DMS53 (cell line): ENCODE measurements at regions not wholly inside any gene's neighbourhood (a gene's known extent, or its start where the extent isn't known, plus 50 kb on each side); places are given as distances from the start of the nearest gene placed in this dataset.

Experiments used
- DNase-seq: peaks from one replicate; lab custom pipeline; 2025; lab: John Stamatoyannopoulos, UW

DNA sequence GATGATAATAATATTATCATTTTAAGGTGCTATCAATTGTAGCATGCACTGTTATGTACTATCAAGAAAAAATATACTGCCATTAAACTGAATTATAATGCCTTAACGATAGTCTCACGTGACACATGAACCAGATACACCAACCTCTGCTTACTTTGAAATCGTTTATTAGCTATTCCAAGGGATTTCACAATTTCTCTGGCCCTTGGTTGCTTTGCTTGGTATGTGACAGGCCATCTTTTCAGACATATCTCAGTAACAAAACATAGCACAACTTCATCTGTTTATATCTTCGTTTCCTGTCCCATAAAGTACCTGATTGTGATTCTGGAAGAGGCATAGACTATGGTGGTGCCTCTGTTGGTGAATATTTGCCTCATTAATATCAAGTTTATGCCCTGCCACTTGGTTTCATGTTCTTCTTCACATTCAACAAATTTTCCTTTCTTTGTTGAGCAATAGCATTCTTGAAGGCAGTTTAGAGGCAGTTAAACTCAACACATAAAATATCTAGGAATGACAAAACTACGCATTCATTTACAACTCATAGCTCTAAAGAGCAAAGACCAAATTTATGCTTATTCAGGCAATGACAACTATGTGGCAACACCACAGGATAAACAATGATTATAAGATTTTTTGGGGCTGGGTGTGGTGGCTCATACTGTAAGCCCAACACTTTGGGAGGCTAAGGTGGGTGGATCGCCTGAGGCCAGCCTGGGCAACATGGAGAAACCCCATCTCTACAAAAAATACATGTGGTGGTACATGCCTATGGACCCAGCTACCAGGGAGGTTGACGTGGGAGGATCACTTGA is 84.3 kb downstream of the MCFD2 start:
- DNase-seq: no peak

DNA sequence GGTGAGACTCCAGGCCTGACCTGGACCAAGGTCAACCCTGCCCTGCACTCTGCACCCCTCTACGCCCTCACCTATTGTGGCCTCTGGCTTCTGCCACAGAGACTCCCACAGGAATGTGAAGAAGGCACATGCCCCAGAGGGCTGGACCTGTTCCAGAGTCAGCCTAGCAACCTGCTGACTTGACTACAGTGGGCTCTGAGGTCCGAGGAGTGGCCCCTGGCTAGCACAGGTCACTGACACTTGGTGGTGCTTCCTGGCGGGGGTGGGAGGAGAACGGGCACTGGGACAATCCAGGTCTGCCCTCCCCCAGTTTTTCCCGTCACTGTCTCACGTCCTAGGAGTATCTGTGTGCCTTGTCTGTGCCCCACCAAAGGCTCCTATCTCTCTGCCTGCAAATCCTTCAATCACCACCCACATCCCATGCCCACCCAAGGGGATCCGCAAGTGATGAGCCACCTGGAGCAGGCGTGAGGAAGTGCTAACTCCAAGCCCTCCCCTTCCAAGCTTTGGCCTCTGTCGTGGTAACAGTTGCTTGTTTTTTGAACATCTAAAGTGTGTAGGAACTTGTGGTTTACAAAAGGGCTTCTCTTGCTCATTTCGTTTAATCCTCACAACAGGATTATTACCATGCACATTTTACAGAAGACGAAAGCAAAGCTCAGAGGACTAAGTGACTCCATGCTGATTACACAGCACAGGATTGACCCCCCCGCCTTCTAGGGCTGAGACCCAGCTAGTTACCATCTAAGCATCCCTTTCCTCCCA is 86.2 kb downstream of the MCFD2 start:
- DNase-seq: no peak

DNA sequence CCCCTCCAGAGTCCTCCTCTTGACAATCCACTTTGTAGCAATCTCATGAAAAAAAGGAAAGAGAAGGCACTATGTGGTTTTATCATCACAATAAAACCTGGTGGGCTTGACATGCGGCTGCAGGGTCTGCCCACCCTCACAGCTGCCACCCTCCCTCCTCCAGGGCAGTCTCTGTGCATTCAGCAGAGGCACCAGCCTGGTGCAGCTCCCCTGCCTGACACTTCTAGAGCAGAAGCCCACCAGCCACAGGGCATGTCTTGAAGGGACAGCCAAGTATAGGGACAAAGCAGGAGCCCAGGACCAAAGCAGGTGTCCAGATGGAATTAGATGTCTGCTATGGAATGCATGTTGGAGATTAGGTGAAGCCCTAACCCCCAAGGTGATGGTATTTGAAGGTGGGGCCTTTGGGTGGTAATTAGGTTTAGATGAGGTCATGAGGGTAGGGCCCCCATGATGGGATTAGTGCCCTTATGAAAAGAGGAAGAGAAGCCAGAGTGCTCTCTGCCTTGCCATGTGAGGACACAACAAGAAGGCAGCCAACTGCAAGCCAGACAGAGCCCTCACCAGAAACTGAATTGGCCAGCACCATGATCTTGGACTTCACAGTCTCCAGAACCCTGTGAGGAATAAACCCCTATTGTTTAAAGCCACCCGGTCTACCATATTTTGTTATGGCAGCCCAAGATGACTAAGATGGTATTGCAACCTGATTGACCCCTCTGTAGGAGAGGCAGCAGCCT is 86.9 kb downstream of the MCFD2 start:
- no peak for DNase-seq

DNA sequence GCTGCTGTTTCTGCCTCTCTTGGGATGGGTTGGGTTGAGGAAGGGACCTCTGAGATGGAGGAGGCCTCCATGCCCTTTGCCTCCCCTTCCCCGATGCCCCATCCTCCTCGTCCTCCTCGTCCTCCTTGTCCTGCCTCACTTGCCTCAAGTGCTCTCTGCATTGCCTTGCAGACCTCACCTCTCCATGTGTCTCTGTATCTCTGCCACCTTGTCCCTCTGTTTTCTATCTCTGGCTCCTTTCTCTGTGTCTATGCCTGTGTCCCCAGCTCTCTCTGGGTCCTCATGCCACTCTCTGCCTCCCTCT is 87.5 kb downstream of the MCFD2 start:
- no peak for DNase-seq

DNA sequence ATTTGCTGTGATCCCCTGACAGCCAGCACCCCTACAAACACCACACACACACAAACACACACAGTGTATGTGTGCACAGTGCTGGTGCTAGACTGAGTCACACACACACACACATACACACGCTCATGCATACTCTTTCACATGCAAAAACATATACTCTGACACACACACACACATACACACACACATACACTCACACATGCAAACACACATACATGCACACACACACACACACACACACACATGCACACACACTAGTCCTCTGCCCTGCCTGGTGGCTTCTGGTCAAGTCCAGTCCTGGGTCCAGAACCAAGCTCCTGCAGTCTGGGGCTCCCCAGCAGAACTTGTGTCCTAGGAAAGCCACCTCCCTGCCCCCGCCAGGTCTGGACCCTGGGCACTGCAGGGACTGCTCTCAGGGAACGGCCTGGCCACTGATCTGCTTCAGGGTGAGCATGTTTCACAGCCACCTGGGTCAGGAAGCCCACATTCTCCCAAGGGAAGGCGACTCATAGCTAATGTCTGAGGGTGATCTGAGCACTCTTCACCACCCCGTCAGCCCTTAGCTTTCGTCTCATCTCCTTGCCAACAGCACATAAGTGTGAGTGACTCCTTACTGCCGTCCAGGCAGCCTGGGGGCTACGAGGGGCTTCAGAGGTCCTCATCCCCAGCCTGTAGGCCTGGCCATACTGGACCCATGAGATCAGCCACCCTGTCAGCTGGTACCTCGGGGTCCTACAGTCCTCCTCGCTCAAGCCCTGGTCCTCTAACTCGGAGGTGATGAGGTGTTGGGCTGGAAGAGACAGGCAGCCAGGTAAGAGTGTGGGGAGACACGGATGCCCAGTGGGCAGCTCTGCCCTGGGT is 88.1 kb downstream of the MCFD2 start:
- no peak for DNase-seq

DNA sequence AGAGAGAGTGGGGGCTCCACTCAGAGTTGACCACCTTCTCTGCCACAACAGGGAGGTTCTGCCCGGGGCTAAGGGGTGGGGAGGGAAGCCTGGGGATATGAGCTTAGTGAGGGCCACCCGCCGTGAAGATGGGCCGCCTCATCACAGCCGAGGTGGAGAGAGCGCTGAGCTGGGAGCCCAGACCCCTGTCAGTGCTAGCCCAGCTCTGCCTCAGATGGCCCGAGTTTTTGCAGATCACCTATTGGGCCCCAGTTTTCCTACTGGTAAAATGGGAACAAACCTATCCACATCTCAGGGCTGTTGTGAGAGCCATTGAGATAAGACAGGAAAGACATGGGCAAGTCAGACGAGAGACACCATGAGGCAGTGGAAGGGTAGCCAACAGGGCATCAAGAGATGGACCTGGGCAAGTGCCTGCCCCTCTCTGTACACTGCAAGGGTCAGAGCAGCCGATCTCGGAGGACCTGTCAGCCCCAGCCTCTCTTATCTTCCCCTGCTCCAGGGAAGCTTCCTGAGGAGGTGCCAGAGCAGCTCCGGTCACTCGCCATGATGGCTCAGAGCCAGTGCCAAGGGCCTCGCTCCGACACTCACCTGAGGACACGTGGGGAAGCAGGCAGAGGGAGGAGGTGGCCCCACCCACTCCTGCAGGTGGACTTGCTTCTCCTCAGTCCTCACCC is 88.9 kb downstream of the MCFD2 start:
- DNase-seq: no peak

DNA sequence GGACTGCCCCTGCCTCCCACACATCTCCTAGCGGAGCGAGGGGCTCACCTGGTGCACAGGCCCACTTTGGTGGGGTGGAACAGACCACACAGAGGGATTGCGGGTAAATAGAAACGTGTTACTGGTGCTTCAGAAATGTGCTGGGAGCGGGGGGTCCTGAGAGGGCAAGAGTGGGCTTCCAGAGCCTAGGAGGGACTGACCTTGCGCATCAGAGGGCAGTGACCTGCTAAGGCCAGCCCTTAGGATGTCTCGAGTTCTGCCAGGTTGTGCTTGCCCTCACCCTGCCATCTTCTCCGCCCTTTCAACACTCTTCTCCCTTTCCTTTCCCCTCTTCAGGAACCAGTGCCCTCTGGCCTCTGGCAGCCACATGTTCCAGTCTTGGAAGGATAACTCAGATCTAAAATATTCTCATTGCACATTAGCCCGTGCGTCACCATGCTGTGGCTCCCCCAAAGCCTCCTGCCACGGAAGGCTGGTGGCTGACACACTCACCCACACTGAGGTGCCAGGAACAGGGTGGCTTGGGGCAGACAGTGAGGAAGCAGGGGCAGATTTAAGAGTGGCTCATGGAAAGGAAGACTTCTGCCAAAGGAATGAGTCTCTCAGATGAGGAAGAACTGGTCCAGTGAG is 89.6 kb downstream of the MCFD2 start:
- no peak for DNase-seq

DNA sequence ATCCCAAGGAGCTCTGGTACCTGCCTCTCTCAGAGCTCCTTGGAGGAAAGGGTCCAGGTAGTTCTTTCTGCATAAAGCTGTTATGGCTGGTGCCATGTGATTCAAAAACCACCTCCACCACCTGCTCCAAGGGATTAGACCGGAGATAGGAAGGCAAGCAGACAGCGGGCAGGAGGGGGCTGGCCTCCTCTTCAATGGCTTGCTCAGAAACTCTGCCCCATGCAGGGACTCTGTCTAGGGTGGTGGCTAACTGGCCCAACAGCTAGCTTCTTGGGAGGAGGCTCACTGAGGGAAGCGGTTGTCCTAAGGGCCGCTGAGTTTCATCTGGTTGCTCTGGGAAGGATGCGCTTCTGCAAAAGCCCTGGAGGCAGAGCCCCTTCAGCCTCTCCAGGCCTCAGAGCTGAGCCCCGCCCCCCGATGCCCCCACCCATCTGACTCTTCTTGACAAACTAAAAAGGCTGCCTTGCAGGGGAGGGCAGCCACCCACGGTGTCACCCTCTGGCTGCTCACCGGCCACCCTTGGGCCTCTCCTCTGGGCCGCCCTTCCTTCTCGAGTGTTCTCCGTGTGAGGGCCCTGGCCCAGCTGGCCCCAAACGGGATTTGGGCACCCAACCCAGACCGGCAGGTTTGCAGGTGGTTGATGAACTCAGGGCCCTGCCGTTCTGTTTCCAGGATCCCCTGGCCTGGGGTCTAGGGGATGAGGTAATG is 90.2 kb downstream of the MCFD2 start:
- DNase-seq: no peak

DNA sequence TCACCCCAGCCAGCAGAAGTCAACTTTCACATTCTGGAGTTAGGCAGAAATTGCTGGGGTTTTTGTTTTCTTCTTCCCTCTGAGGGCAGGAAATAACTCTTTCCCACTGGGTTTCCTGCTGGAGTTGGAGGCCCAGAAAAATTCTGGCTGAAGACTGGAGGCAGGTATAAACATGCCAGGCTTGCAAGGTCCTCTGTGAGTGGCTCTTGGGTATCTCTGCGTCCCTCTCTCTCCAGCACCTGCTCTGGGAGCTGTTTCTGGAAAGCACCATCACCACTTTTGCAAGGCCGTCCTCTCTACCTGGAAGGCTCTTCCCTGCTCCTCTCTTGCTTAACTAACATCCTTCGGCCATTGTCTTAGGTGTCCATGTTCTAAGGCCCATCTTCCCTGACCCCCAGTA is 91.0 kb downstream of the MCFD2 start:
- no peak for DNase-seq

DNA sequence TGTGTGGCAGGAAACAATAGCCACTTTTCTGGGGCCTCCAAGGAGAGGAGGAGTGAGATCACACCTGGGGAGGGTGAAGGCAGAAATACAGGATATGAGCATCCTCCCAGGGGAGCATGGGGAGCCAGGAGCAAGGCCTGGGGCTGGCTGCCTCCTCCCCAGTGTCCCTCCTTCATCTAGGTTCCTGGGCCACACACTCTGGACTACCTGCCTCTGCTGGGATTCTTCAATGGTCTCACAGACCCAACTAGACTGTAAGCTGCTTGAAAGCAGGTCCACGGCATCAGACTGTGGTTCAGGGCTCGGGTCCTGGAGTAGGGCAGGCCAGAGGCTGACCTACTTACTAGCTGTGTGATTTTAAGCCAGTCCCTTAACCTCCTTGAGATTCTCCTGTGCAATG is 94.0 kb downstream of the MCFD2 start:
- DNase-seq: no peak

DNA sequence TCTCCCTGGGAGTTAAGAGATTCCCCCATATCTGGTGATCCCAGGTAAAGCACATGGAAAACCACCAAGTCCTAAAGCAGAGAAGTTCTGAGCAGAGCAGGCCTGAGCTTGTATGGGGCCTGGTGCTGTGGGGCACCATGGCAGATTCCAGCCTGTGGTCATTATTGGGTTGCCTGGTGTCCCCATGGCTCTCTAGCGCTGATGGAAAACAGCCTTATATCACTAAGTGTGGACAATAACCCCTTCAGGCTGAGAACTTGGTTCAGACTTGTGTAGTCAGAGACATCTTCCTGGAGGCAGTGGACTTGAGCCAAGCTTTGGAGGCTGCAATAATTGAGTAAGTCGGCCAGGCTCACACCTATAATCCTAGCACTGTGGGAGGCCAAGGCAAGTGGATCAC is 96.8 kb downstream of the MCFD2 start:
- DNase-seq: no peak

DNA sequence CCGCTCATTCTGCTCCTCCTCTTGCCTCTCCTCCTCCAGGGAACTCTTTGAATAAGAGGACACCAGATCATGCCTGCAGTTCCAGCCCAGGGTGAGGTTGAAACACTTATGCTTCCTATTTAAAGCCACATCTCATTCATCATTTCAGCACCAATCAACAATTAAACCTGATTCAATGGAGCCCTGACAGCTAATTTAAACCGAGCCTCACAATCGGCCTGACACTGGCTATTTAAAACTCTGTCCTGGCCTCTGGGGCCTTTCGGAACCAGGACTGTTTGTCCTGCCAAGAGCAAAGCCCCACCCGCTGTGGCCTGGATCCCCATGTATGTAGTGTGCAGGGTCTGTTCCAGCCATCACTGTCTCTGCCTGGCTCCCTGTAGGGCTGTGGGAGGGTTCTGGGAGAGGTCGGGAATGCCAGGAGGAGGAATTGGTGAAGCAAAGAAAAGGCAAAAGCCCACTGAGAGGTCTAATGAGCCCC is 97.4 kb downstream of the MCFD2 start:
- no peak for DNase-seq

DNA sequence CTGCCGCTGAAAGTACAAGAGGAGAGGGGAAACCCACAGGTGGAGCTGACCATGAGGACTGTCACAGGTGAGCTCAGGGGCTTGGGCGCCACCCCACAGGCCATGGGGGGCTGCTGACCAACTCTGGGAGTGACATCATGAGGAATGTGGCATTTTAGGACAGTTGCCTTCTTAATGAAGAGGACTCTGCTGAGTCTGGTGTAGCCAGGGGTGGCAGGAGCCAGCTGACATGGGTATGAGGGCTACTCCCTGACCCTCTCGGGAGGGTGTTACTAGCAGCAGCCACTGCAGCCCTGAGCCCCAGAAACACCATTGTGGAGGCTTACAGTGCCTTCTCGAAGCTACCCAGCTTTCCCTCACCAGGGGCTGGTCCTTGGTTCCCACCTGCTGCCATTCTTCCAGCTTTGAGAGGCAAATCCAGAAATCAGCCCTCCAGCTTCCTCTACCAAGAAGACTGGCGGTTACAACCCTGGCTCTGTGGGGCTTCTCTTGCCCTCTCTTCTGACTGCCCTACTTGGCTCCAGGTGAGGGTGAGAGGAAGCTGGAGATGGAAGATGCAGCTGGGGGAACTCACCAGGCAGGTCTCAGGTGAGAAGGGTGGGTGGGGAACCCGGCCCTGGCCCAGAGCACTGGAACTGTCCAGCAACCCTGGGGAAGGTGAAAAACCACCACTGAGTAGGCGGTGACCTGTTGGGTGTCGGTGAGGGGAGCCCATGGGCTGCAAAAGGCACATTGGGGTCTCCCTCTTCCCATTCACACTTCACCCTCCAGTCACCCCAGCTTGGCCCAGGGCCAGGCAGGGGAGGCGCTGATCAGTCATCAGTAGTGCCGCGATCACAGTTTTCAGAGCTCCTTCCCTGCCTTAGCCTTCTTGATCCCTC is 98.5 kb downstream of the MCFD2 start:
- DNase-seq: no peak

DNA sequence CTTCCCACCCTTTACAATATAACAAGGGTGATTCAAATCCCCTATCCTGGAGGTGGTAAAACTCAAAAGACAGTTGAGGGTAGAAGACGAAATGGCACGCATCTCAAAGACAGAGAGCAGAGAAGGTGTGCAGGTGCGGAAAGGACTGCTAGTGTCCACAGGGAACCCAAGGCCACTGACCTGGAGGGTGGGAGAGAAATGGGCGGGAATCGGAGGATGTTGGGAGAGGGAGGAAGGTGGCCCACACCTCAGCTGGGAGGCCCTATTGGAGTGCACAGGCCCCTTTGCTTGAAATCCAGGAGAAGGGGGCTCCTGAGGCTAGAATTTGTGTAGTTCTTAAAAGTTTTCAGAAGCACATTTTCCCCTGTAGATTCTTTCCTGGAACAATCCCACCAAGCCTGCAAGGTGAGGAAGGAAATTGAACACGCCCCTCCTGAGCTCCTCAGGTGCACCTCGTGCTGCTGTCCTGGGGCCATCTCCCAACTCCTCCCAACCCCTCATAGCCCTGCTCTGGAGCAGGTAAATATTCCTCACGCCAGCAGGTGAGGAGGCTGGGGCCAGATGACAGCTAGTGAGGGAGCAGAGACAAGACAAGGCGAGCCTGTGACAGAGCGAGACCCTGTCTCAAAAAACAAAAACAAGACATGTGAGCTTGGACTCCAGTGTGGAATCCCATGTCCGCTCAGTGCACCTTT is 99.3 kb downstream of the MCFD2 start:
- no peak for DNase-seq

DNA sequence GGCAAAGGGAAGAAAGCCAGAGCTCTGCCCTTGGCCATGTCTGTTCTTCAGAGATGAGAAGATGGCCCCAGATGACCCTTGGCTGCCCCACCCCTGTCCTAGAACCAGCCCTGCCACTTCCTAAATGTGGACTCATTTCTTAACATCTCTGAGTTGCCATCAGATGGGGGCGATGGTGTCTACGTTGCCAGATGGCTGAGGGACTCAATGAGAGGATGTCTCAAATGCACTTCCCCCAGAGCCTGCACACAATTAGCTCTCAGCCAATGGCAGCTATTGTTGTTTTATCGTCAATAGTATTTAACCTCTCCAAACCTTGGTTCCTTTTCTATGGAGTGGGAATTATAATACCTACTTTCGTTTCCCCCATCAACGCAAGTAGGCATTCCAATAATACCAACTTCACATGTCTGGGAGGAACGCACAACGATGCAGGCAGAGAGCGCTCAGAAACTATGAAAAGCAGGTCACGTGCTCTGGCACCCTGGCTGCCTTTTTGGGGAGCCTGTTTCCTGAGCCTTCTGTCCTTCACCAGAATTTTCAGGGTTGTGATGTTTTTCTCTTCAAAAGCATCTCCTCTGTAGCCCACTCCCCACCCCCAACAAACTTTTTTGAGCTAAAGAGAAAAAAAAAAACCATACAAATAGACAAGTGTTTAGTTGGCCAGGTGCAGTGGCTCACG is 100.3 kb downstream of the MCFD2 start:
- DNase-seq: no peak

DNA sequence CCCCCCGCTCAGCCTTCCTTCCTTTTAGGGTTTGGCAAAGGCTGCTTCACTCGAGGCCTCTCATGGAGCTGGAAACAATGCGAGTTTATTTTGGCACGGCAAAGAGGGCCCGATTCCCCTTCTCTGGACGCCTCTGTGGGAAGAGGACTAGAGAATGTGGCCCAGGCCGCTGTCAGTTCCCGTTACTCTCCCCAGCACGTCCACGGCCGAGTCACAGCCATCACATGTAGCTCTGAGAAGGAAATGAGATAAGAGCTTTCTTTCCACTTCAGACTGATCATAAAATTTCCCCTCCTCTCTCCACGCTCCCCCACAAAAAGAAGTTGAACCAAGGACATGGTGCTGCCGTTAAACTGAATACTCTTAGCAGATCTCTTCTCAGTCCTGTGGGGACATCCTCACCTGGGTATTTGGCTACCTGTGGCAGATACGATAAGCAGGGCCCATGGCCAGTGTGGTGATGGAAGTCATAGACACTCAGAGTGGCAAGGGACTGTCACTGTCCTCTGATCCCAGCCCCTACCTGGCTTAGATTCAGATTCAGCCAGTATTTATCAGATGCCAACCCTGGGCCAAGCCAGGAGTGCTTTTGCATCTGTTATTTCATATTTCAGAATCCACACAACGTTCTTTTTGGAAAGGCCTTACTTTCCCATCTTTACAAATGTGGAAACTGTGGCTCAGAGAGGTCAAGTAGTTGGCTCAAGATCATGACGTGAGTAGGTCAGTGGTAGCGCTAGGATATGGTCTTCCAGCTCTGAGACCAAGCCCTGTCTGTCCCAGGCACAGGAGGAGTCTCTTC is 101.2 kb downstream of the MCFD2 start:
- no peak for DNase-seq

DNA sequence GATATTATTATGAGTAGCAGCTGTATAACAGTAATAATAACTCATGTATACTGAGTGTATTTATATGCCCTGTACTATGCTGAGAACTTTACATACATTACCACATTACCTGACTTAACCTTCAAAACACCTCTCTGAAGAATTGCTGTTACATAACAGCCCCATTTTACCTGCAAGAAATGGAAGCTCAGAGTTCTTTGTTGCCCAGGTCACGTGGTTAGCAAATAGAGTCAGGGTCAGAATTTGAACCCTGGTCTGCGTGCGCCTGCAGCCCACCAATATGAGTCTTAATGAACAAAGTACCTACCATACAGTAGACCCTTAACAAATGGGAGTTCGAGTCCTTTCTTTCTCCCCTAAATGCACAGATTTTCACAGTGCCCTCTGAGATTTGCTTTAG is 101.9 kb downstream of the MCFD2 start:
- no peak for DNase-seq
